Mesenteric fat pad (tissue), 1 donor: ENCODE measurements at regions not wholly inside any gene's neighbourhood (a gene's known extent, or its start where the extent isn't known, plus 50 kb on each side); places are given as distances from the start of the nearest gene placed in this dataset.
"Not testable (repeated sequence)": the region's sequence is repeated elsewhere in the genome, so short reads cannot be mapped to it uniquely, and the experiment has no call there.

ENCODE experiments used
- DNase-seq: peaks from one replicate; pipeline ENCODE4 v3.0.0-alpha.2; 2020; ENCODE audit warnings: low spot score
- donor health status: DM: yes; HTN: yes; CAD: no.

GRCh38 chr16:72657791-72658190, 390.1 kb downstream of the ZFHX3 start:
- no peak for DNase-seq

- no peak for DNase-seq
These were observed 390.8 kb downstream of the ZFHX3 start for GRCh38 chr16:72657164-72657563.

GRCh38 chr16:72654535-72654934, 393.4 kb downstream of the ZFHX3 start:
- no peak for DNase-seq

GRCh38 chr16:72649254-72649944, 398.5 kb downstream of the ZFHX3 start:
- DNase-seq: no peak

- DNase-seq: no peak
These were observed 401.3 kb downstream of the ZFHX3 start for GRCh38 chr16:72646615-72647014.

- no peak for DNase-seq
These were observed 402.4 kb downstream of the ZFHX3 start for GRCh38 chr16:72645538-72645937.

GRCh38 chr16:72644911-72645310, 403.0 kb downstream of the ZFHX3 start:
- DNase-seq: no peak

GRCh38 chr16:72639494-72639893, 408.4 kb downstream of the ZFHX3 start:
- DNase-seq: no peak

GRCh38 chr16:72637306-72637705, 410.6 kb downstream of the ZFHX3 start:
- DNase-seq: no peak

- DNase-seq: no peak
These were observed 412.2 kb downstream of the ZFHX3 start for GRCh38 chr16:72635694-72636093.

- DNase-seq: no peak
These were observed 412.8 kb downstream of the ZFHX3 start for GRCh38 chr16:72635104-72635503.

- not testable (repeated sequence) for DNase-seq
These were observed 420.6 kb downstream of the ZFHX3 start for GRCh38 chr16:72627182-72627896.

- no peak for DNase-seq
These were observed 421.3 kb downstream of the ZFHX3 start for GRCh38 chr16:72626623-72627022.

GRCh38 chr16:72621651-72622050, 426.3 kb downstream of the ZFHX3 start:
- DNase-seq: no peak

- DNase-seq: no peak
These were observed 427.1 kb downstream of the ZFHX3 start for GRCh38 chr16:72620853-72621252.

- DNase-seq: no peak
These were observed 427.6 kb downstream of the ZFHX3 start for GRCh38 chr16:72620348-72620747.

GRCh38 chr16:72615856-72616255, 432.1 kb downstream of the ZFHX3 start:
- DNase-seq: no peak

GRCh38 chr16:72612718-72613117, 435.2 kb downstream of the ZFHX3 start:
- no peak for DNase-seq

GRCh38 chr16:72612256-72612655, 435.7 kb downstream of the ZFHX3 start:
- no peak for DNase-seq

GRCh38 chr16:72609933-72610332, 438.0 kb upstream of the PMFBP1 start:
- no peak for DNase-seq

GRCh38 chr16:72609066-72609465, 437.1 kb upstream of the PMFBP1 start:
- DNase-seq: no peak

GRCh38 chr16:72604375-72604774, 432.4 kb upstream of the PMFBP1 start:
- no peak for DNase-seq

- no peak for DNase-seq
These were observed 430.5 kb upstream of the PMFBP1 start for GRCh38 chr16:72602499-72602898.
